Activated T-helper 1 cell treated with anti-CD3 and anti-CD28 coated beads, Interleukin-12 subunit alpha, Interleukin-12 subunit beta, Interleukin-2, Interleukin-4 antibody, amounts not matched to agents 30 ng/mL and 10 ng/mL and 1 ng/mL, durations not matched to agents 14 hours and 24 hours and 36 hours (primary cell): ENCODE measurements at regions not wholly inside any gene's neighbourhood (a gene's known extent, or its start where the extent isn't known, plus 50 kb on each side); places are given as distances from the start of the nearest gene placed in this dataset.
"Not testable (repeated sequence)": the region's sequence is repeated elsewhere in the genome, so short reads cannot be mapped to it uniquely, and the experiment has no call there.

Experiments used
- DNase-seq: peaks from one replicate; pipeline ENCODE4 v3.0.0; 2021; ENCODE audit warnings: low spot score
- H3K27ac Mint-ChIP-seq: one replicate; pipeline ENCODE4 v1.8.0; 2021; ENCODE audit warnings: mild to moderate bottlenecking, mixed read lengths
- H3K27me3 Mint-ChIP-seq: one replicate; pipeline ENCODE4 v1.8.0; 2022; ENCODE audit warnings: mild to moderate bottlenecking, moderate library complexity, mixed read lengths; ENCODE audit not compliant: insufficient read depth
- H3K36me3 Mint-ChIP-seq: one replicate; pipeline ENCODE4 v1.8.0; 2021; ENCODE audit warnings: low read depth, mixed read lengths
- H3K4me1 Mint-ChIP-seq: one replicate; pipeline ENCODE4 v1.8.0; 2021; ENCODE audit warnings: low read depth, mixed read lengths
- H3K4me3 Mint-ChIP-seq: one replicate; pipeline ENCODE4 v1.8.0; 2021; ENCODE audit warnings: mild to moderate bottlenecking, moderate library complexity, mixed read lengths
- H3K9me3 Mint-ChIP-seq: one replicate; pipeline ENCODE4 v1.8.0; 2021; ENCODE audit warnings: mixed read lengths
- intact Hi-C: fragments of 100-400 bp; cut with micrococcal nuclease; formaldehyde crosslinking; loops from one replicate; pipeline ENCODE4 v1.15.1; 2024

DNA sequence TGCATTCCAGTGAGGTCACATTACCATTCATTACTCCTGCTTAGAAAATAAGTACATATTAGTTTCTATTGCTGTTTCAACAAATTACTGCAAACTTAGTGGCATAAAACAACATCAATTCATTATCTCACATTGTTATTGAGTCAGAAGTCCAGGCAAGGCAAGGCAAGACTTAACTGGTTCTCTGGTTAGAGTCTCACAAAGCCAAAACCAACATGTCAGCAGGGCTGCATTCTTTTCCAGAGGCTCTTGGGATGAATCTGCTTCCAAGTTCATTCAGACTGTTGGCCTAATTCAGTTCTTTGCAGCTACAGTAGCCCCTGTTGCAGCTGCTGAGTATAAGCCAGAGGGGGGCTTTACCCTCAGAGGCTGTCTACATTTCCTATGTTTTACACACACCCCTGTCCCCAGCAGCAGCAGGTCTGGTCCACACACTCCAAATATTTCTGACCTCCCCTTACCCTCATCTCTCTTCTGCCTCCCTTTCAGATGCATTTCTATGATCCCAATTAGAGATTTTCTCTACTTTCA lies 892.1 kb upstream of the EPHA5 start:
- H3K27ac Mint-ChIP-seq, result no peak overlapping the region
- intact Hi-C loops, result no loop called here
- no peak overlapping the region for H3K4me3 Mint-ChIP-seq
- no peaks in the 10 kb centered on the region for H3K27me3 Mint-ChIP-seq
- no peaks in the 10 kb centered on the region for H3K36me3 Mint-ChIP-seq
- no peak for DNase-seq
- no peaks in the 10 kb centered on the region for H3K4me1 Mint-ChIP-seq
- H3K9me3 Mint-ChIP-seq, result peaks cover 3% of the 10 kb centered on the region

DNA sequence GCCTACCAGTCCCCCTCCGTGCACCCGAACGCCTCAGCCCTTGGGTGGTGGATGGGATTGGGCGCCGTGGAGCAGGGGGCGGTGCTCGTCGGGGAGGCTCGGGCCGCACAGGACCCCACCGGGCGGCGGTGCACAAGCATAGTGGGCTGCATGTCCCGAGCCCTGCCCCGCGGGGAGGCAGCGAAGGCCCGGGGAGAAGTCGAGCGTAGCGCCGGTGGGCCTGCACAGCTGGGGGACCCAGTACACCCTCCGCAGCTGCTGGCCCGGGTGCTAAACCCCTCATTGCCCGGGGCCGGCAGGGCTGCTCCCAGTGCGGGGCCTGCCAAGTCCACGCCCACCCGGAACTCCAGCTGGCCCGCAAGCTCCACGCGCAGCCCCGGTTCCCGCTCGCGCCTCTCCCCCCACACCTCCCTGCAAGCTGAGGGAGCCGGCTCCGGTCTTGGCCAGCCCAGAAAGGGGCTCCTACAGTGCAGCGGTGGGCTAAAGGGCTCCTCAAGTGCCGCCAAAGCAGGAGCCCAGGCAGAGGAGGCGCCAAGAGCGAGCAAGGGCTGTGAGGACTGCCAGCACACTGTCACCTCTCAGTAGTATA lies 891.3 kb upstream of the EPHA5 start:
- H3K4me3 Mint-ChIP-seq, H3K9me3 Mint-ChIP-seq, H3K27me3 Mint-ChIP-seq, DNase-seq, H3K36me3 Mint-ChIP-seq, intact Hi-C loops, H3K27ac Mint-ChIP-seq, H3K4me1 Mint-ChIP-seq: not testable (repeated sequence)

DNA sequence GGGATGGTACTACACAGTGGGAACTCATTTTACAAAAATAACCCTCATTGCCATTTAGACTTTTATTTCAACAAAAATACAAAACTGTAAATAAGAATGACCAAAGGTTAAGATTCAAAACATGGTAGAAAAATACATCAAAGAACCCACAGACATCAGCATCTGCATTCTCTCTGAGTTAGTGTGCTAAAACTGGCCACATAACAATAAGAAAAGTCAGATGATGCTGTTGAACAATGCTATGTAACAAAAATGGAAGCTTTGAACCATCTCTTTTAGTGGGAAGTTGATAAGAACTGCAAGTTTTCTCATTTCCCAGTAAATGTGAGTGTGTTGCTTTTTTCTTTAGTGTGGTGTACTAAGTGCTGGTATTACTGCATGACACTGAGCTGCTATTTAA lies 888.4 kb upstream of the EPHA5 start:
- H3K36me3 Mint-ChIP-seq, result no peaks in the 10 kb centered on the region
- no peak overlapping the region for H3K4me3 Mint-ChIP-seq
- H3K9me3 Mint-ChIP-seq, result peaks cover 3% of the 10 kb centered on the region
- intact Hi-C loops, result no loop called here
- no peak overlapping the region for H3K27ac Mint-ChIP-seq
- no peaks in the 10 kb centered on the region for H3K27me3 Mint-ChIP-seq
- H3K4me1 Mint-ChIP-seq, result no peaks in the 10 kb centered on the region
- no peak for DNase-seq

DNA sequence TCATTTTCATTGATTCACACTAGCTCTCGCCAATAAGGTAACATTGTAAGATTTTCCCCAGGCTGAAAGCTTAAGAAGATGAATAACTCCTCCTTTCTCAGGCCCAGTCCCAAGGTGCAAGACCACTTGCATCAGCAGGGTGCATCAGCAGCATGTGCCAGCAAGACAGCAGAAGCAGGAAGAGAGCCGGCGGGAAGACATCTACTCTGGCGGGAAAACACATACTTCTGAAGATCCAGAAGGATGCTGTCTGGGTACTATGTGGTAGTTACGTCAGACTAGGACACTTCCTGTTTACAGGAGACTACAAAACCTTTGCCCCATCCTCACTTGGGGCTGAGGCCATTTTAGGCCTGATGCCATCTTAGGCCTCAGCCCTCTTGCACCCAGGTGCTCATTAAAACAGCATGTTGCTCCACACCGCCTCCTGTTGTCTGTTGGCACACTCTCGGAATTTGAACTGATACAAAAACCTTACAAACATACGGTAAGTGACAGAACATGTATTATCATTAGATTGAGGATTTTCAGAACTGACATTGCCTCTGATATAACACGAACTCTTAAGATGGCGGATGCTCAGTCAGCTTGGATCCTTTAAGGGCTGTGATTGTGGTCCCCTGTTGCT lies 886.5 kb upstream of the EPHA5 start:
- H3K4me1 Mint-ChIP-seq, result no peaks in the 10 kb centered on the region
- no peaks in the 10 kb centered on the region for H3K27me3 Mint-ChIP-seq
- no peak for DNase-seq
- no peaks in the 10 kb centered on the region for H3K9me3 Mint-ChIP-seq
- no peak overlapping the region for H3K27ac Mint-ChIP-seq
- no peaks in the 10 kb centered on the region for H3K36me3 Mint-ChIP-seq
- H3K4me3 Mint-ChIP-seq, result no peak overlapping the region
- intact Hi-C loops, result no loop called here

DNA sequence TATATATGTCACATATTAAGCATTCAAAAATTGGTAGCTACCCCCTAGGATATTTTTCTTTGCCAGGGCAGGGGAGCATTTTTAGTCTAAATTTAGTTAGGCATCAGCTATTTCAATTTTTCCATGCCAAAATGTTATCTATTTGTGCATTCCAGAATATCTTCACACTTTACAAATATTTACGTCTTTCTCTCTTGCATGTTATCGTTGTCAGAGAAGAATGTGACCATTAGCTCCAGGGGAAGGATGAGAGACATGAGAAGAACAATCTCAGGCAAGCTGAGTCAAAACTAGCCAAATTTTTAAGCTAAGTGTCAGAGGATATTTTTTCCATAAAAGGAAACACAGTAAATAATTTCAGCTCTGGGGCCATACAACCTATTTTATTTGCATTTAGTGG lies 885.0 kb upstream of the EPHA5 start:
- H3K9me3 Mint-ChIP-seq, result no peaks in the 10 kb centered on the region
- H3K27me3 Mint-ChIP-seq, result no peaks in the 10 kb centered on the region
- no peak overlapping the region for H3K4me3 Mint-ChIP-seq
- H3K27ac Mint-ChIP-seq, result no peak overlapping the region
- no peaks in the 10 kb centered on the region for H3K4me1 Mint-ChIP-seq
- intact Hi-C loops, result no loop called here
- H3K36me3 Mint-ChIP-seq, result no peaks in the 10 kb centered on the region
- no peak for DNase-seq

DNA sequence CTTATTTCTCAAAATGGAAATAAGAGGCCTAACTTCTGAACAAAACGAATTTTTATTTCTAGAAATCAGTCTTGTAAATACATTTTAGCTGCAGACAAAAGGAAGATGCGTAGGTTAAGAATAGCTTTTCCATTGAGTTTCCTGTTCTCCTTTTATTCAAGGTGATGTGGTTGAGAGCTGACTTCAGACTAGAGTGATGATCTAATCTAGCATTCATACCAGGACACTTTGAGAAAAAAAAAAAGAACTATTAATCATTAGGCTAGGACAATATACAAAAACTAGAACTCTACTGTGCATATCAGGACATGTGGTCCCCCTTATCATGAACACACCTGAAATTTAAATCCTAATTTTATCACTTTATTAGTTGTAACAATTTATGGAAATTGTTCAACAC lies 884.5 kb upstream of the EPHA5 start:
- Mint-ChIP-seq H3K4me1 (no peaks in the 10 kb centered on the region), H3K27me3 (no peaks in the 10 kb centered on the region), H3K27ac (no peak overlapping the region), H3K4me3 (no peak overlapping the region), H3K36me3 (no peaks in the 10 kb centered on the region), H3K9me3 (no peaks in the 10 kb centered on the region)
- intact Hi-C loops, result no loop called here
- no peak for DNase-seq

DNA sequence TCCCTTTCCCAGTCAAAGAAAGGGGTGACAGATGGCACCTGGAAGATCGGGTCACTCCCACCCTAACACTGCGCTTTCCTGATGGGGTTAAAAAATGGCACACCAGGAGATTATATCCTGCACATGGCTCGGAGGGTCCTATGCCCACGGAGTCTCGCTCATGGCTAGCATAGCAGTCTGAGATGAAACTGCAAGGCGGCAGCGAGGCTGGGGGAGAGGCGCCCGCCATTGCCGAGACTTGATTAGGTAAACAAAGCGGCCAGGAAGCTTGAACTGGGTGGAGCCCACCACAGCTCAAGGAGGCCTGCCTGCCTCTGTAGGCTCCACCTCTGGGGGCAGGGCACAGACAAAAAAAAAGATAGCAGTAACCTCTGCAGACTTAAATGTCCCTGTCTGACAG lies 875.0 kb upstream of the EPHA5 start:
- H3K4me3 Mint-ChIP-seq, H3K4me1 Mint-ChIP-seq, H3K27me3 Mint-ChIP-seq, DNase-seq, H3K36me3 Mint-ChIP-seq, H3K27ac Mint-ChIP-seq, intact Hi-C loops: not testable (repeated sequence)
- peaks cover 24% of the 10 kb centered on the region for H3K9me3 Mint-ChIP-seq

DNA sequence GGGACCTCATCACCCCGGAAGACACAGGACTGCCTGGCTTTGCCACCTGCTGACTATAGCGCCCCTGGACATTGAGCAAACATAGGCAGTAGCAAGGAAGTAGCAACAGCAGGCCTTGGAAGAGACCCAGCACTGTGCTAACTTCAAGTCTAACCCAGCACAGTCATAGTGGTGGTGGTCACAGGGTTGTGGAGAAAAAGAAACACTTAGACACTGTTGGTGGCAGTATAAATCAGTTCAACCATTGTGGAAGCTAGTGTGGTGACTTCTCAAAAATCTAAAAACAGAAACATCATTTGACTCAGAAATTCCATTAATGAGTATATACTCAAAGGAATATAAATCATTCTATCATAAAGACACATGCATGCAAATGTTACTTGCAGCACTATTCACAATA lies 874.0 kb upstream of the EPHA5 start:
- Mint-ChIP-seq H3K36me3 (no peaks in the 10 kb centered on the region), H3K4me3 (no peak overlapping the region), H3K27ac (no peak overlapping the region), H3K27me3 (no peaks in the 10 kb centered on the region), H3K9me3 (peaks cover 24% of the 10 kb centered on the region), H3K4me1 (no peaks in the 10 kb centered on the region)
- intact Hi-C loops, result no loop called here
- DNase-seq, result no peak

DNA sequence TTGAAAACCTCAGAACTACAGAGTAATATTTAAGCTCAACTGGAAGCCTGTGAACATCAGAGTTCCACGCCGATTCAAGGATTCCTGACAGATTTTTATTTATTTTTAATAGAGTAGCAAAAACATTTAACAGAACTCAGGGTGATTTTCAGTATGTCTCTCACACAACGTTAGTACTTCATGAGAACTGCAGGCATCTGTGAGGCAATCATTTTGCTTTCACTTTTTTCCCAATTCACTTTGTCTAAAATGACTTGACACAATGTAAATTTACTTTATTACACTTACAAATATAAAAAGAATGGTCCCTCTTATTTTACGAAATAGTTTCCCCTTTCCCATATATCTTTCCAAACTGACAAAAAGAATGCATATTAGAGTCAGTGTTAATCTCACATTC lies 869.5 kb upstream of the EPHA5 start:
- no peak for DNase-seq
- no peaks in the 10 kb centered on the region for H3K36me3 Mint-ChIP-seq
- no peak overlapping the region for H3K27ac Mint-ChIP-seq
- no peak overlapping the region for H3K4me3 Mint-ChIP-seq
- no peaks in the 10 kb centered on the region for H3K4me1 Mint-ChIP-seq
- H3K27me3 Mint-ChIP-seq, result no peaks in the 10 kb centered on the region
- peaks cover 3% of the 10 kb centered on the region for H3K9me3 Mint-ChIP-seq
- intact Hi-C loops, result no loop called here

DNA sequence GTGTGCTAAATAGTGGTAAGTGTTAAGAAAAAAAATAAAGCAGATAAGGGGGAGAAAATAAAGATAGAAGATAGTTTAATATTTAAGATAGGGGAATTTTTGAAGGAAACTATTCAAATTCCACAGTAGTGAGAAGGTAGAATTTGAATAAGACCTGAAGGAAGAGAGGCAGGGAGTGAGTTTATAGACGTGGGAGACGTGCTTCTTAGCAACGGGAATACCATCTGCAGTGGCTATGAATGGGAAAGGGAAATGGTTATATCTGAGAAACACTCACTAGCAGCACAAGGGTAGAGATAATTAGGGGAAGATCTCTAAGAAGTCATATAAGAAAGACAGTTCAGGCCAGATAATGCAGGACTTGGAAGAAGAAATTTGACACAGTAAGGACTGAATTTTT lies 854.5 kb upstream of the EPHA5 start:
- Mint-ChIP-seq H3K36me3 (no peaks in the 10 kb centered on the region), H3K4me1 (no peaks in the 10 kb centered on the region), H3K9me3 (no peaks in the 10 kb centered on the region), H3K4me3 (no peak overlapping the region), H3K27ac (no peak overlapping the region), H3K27me3 (no peaks in the 10 kb centered on the region)
- intact Hi-C loops, result no loop called here
- no peak for DNase-seq

DNA sequence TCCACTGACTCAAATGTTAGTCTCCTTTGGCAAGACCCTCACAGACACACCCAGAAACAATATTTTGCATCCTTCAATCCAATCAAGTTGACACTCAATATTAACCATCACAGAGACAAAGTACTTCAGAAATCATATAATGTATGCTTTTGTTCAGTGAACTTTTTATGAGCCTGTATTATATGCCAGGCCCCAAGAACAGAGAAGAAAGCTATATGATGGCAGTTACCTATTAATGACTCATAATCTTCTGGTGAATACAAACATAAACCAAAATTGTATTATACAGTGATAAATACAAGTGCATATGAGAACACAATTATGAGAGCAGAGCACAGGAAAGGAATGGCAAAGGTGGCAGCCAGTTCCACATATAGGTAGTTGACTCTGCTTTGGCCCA lies 852.0 kb upstream of the EPHA5 start:
- DNase-seq, result no peak
- H3K9me3 Mint-ChIP-seq, result no peaks in the 10 kb centered on the region
- H3K4me1 Mint-ChIP-seq, result no peaks in the 10 kb centered on the region
- intact Hi-C loops, result no loop called here
- no peaks in the 10 kb centered on the region for H3K27me3 Mint-ChIP-seq
- H3K36me3 Mint-ChIP-seq, result no peaks in the 10 kb centered on the region
- no peak overlapping the region for H3K4me3 Mint-ChIP-seq
- H3K27ac Mint-ChIP-seq, result no peak overlapping the region

DNA sequence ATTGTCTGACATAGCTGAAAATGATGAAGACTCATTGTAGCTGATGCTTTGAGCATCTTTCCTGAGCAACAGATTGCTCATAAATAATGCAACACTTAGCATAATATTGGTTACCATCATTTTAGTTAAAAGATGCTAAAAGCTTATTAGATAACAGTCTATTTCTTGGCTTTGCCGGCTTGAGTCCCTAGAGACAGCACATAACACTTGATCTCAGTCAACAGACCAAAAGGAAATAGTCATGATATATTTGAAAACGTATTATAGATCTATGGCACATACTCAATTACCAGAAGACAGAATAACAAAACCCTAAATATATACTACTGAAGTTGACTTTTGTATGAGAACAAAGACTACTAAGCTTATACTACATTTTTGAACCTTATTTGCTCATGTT lies 846.7 kb upstream of the EPHA5 start:
- intact Hi-C loops, result no loop called here

DNA sequence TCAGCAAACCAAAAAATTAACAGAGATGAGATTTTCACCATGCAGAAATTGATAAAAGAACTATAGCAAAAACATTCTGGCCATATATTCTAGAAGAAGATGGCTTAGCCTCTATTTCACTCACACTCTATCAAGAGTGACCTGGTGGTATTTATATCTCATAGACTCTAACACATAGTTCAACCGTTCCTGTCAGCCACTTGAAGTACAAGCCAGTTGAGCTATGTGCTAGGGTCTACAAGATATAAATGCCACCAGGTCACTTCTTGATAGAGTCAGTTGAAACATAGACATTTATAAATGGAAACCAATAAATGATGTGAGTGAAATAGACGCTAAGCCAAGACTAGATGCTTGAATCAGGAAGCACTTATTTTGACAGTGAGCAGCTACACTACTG lies 836.7 kb upstream of the EPHA5 start:
- Mint-ChIP-seq H3K27ac (no peak overlapping the region), H3K27me3 (no peaks in the 10 kb centered on the region), H3K4me1 (no peaks in the 10 kb centered on the region), H3K4me3 (no peak overlapping the region), H3K9me3 (no peaks in the 10 kb centered on the region), H3K36me3 (no peaks in the 10 kb centered on the region)
- intact Hi-C loops, result no loop called here
- DNase-seq, result no peak

More for the DNA sequence above, 846.7 kb upstream of the EPHA5 start:
- no peak for DNase-seq
- H3K4me3 Mint-ChIP-seq, result no peak overlapping the region
- H3K27me3 Mint-ChIP-seq, result no peaks in the 10 kb centered on the region
- H3K27ac Mint-ChIP-seq, result no peak overlapping the region
- no peaks in the 10 kb centered on the region for H3K9me3 Mint-ChIP-seq
- no peaks in the 10 kb centered on the region for H3K36me3 Mint-ChIP-seq
- no peaks in the 10 kb centered on the region for H3K4me1 Mint-ChIP-seq

DNA sequence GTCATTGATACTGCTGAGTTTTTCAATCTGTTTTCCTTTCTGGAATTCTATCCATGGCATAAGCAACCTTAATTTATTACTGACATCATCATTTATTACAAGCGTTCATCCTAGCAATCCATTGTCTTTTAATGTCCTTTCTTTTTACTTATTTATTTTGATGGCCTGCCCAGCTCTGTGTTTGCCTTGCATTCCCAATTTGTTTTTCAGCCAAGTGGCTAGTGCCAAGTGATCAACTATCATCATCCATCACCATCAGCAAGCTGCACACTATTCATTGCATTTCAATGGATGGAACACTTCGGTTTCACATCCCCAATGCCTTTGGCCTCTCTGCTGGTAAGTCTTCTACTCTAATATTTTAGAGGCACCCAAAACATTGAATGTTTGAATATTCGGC lies 831.7 kb upstream of the EPHA5 start:
- H3K9me3 Mint-ChIP-seq, result no peaks in the 10 kb centered on the region
- H3K4me1 Mint-ChIP-seq, result no peaks in the 10 kb centered on the region
- intact Hi-C loops, result no loop called here
- no peak overlapping the region for H3K27ac Mint-ChIP-seq
- H3K27me3 Mint-ChIP-seq, result no peaks in the 10 kb centered on the region
- H3K4me3 Mint-ChIP-seq, result no peak overlapping the region
- no peak for DNase-seq
- no peaks in the 10 kb centered on the region for H3K36me3 Mint-ChIP-seq
